HG03108 (cell line): ENCODE measurements at regions not wholly inside any gene's neighbourhood (a gene's known extent, or its start where the extent isn't known, plus 50 kb on each side); places are given as distances from the start of the nearest gene placed in this dataset.

Experiments used
- ATAC-seq: cut with Tn5 transposase; IDR thresholded peaks from one replicate; pipeline ENCODE4 v1.9.1; 2021; ENCODE audit warnings: moderate library complexity; ENCODE audit not compliant: unreplicated experiment

GRCh38 chr18:53755914-53756609 is 468.4 kb downstream of the MBD2 start:
- ATAC-seq = no peak

- ATAC-seq = no peak
Measured at GRCh38 chr18:53754154-53754553, 470.3 kb downstream of the MBD2 start.

DNA sequence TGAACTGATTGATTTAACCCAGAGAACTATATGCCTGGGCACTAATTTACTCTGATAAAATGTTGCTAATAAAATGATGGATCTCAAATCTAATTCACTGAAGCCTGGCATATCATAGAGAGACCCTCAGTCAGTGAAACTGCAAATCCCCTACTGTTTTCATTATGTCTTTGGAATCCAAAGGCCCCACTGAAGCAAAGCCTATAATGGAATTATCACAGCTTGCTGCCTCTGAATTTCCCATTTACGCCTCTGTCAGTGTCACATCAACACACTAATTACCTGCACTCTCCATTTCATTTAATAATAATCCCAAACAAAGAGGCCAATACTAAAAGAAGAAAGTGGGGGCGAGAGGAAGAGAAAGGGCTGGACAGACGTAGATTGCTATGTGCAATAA is 470.9 kb downstream of the MBD2 start:
- ATAC-seq = no peak

DNA sequence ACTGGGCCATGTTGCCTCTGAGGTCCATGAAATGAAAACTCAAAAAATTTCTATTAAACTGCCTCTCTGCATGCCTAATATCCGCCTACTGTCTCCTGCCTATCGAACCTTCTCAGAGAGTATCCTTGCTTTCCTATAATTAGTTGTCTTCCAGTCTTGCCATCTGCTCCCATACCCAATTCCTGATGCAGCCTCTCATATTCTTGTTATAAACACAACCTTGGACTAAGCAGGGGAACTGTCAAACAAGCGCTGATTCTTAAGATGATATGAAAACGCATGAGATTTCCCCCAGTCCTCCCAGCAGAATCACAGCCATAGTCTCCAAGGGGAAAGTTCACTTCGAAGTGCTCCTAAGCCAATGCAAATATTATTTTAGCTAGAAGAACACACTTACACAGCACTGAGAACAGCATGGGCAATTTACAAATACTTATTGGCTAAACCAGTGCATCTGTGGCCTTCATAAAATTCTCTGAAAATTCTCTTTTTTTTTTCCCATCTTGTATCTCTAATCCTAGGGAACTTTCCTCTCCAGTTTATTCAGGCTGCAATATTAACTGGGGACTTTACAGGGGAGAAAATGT is 471.6 kb downstream of the MBD2 start:
- no peak for ATAC-seq

GRCh38 chr18:53749766-53750165 is 474.7 kb downstream of the MBD2 start:
- no peak for ATAC-seq

DNA sequence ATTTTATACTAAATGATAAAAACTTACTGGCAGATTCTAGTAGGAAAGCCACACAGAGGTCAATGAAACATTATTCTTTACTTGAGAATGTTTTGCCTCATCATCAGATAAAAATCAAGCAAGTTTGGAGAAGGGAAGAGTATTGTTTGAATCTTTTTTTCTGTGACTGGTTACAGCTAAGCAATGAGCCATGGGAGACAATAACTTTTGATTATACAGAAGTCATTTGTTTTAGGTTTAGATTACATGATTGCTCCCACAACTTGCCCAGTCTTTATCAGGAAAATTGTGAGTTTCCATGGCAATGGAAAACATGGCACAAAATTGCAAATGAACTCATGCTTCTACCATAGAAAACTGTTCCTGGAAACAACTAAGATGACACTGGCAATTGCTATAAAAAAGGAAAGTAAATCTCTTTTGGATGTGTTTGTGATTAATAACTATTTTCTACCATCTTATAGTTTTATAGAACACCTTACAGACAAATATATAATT is 476.8 kb downstream of the MBD2 start:
- ATAC-seq = no peak

- ATAC-seq = no peak
Measured at GRCh38 chr18:53747210-53747609, 477.3 kb downstream of the MBD2 start.

DNA sequence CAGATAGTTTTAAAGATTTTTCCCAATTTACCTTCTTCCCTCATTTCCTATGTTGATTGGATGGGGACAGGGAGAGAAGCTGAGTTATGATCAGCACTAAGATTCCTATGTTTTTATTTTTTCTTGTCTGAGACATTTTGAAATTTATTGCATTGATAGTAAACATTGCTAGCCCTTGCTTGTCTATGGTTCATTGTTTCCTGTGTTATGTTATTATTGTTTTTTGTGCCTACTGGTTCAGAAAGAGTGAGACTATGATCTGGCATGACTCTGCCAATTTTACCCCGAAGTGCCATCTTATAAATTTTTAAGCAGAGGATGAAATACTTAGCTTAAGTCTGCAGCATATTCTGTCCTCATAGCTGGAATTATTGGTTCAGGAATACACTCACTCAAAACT is 478.5 kb downstream of the MBD2 start:
- no peak for ATAC-seq

GRCh38 chr18:53745224-53745967 is 479.1 kb downstream of the MBD2 start:
- ATAC-seq = no peak

DNA sequence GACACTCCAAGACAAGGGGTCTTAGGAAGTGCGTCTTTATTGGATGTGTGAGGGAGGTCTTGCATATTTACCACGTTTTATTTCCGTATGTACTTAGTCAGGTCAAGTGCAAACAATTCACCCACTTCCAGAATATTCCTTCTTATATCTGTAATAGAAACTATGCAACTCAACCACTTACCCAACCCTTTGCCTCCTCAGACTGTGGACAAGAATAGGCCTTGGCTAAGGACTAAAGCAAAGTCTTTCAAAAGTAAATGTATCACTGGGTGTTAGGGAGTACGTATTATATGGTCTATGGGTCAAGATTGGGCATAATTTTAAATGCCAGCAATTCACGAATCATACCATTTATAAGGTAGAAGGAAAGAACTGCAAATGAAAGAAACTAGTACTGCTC is 484.8 kb downstream of the MBD2 start:
- ATAC-seq = no peak

GRCh38 chr18:53735526-53735925 is 488.9 kb downstream of the MBD2 start:
- no peak for ATAC-seq

DNA sequence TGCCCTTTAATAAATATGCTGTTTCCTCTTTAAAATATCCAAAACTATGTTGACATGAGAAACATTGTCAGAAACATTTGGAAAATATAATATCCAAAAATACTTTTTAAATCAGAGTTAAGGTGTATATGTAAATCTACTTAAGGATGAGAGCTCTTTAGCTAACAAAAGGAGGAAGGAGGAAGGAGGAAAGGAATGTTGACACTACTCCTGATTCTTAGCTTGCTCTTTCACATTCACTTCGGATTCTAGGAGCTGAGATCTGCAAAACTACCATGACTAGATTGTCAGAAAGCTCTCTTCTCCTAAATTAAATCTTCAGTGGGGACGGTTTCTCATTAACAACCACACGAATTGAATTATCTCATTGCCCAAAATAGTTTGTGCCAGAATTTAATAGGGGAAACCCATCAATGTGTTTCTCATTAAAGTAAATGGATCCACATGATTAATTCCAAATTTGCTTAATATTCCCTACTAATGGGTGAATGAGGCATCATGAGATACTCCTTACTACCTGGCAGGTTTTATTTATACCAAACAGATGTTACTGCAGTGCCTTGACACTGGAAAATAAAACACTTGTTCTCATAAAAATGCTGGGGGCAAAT is 509.1 kb downstream of the MBD2 start:
- ATAC-seq = no peak

DNA sequence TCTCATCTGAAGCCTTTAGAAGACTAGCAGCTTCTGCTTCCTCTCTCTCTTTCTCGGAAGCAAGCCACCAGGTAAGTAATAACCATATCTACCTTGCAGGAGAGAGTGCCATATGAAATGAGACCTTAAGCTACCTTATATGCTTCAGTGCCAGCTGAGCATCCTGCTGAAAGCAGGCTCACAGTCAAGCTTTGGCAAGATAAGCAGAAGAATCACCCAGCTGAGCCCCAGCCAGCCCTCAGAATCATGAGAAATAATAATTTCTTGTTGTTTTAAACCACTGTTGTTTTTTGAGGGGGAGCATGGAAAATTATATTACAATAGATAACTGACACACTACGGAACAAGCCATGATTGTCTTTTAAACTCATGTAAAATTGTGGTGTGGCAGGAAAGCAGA is 514.4 kb downstream of the MBD2 start:
- no peak for ATAC-seq

- no peak for ATAC-seq
Measured at GRCh38 chr18:53702480-53702879, 522.0 kb downstream of the MBD2 start.

DNA sequence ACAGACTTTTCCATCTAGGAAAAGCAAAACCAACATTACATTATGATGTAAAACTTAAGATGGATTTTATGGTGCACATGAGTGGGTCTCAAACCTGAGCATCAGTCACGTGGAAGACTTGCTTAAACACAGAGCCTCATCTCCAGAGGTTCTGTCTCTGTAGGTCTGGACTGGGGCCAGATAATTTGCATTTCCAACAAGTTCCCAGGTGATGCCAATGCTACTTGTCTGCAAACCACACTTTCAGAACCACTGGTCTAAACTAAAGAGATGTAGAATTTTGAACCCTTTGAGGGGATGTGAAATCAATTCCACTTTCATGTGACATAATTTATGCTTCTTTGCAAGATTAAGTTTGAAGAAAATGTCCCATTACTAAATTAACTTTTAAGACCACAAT is 522.8 kb downstream of the MBD2 start:
- ATAC-seq = no peak

GRCh38 chr18:53698907-53699306 is 525.6 kb downstream of the MBD2 start:
- ATAC-seq = no peak

DNA sequence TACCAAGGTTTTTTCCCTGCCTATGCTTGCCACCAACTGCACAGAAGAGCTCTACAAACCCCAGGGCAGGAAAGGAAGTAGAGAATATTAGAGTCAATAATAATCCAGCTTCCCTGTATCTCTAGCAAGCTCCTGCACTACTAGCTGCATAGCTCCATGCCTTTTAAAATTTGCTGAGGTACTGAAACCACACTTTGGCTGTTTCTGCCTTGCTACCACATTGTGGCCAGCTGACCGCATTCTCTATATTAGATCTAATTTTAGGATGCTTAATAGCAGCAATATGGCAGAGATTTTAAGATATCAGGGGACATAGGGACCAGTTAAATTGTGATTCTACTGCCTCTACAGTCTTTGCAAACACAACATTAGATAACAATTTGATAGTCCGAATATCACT is 534.6 kb downstream of the MBD2 start:
- ATAC-seq = no peak

DNA sequence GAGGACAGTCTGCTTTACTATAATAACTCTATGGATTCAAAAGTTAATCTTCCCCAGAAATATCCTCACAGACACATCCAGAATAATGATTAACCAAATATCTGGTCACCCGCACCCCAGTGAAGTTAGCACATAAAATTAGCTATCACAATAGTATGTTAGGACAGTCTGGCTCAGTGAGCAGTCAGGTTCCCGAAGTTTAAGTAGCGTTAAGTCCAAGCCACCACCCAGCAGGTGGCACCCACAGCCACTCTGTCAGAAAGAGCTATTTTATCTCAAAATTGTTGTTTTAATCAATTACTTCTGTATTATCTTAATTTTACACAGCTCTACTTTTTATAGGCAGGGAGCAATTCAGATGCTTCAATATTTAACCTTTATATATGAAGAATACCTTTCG is 537.5 kb downstream of the MBD2 start:
- ATAC-seq = no peak

DNA sequence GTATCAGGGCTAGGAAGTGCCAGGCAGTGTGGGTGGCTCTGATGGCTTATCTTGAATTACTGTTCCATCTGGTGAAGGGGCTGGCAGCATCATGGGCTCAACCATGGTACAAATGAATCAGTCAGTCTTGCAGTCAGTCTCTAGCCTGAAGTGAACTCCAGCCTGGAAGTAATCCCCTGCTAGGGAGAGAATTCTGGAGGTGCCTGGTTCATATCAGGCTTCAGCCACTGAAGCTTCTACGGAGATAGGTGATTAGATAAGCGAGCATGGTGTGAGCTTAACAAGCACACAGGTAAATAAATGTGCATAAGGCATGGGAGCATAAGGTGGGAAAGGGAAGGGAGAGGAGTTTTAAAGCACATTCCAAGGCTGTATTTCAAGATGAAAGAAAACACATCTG is 541.7 kb downstream of the MBD2 start:
- no peak for ATAC-seq

GRCh38 chr18:53677480-53677879 is 547.0 kb downstream of the MBD2 start:
- ATAC-seq = no peak

- no peak for ATAC-seq
Measured at GRCh38 chr18:53665701-53666100, 558.8 kb downstream of the MBD2 start.

- no peak for ATAC-seq
Measured at GRCh38 chr18:53664575-53664974, 559.9 kb downstream of the MBD2 start.
